ENCODE measurements at regions not wholly inside any gene's neighbourhood (a gene's known extent, or its start where the extent isn't known, plus 50 kb on each side); places are given as distances from the start of the nearest gene placed in this dataset.

DNA sequence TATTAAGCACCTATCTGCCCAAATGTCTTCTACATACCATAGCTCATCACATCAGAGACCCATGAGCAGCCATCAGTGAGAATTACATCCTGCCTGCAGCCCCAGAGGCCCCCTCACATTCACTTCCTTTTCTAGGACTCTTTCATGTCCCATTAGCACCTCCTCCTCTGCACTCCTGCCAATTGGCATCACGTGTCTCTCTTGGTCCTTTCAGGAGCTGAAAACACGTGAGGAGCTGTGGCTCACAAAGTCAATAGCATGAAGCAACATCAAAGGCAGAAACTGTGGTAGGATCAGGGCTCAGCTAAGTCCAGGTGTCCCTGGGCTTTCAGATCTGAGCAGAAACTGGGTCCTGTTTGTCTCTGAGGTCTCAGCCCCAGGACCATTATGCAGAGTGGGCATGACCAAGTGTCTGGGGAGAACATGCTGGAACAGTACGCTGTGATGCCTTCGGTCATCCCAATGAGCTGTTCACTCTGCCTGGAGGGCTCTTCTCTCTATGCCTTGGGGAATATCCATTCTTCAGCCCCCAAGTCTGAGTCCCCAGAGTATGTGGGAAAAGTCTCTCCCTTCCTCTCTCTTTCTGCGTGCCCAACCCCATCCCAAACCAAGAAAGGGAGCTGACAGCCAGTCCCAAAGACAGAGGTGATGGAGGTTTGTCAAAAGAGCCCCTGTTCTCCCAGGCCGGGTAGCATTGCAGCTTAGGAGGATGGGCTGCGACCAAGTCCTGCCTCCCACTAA lies 457.0 kb upstream of the CDH5 start:
- no peak overlapping the region for H4K5ac ChIP-seq (ENCODE audit: insufficient read length, low read depth, low read length)
- H2BK20ac ChIP-seq (ENCODE audit: low read length) = no peak overlapping the region
- H2BK12ac ChIP-seq (ENCODE audit: low read depth, low read length) = no peak overlapping the region
- H2AK5ac ChIP-seq (ENCODE audit: low read depth, low read length) = no peak overlapping the region
- H3K4ac ChIP-seq (replicated peaks; ENCODE audit: insufficient read length, low read depth, low read length) = no peak overlapping the region
- no peak overlapping the region for H2BK15ac ChIP-seq (ENCODE audit: low read length)
- 77% methylated on average over 7 of the region's 7 CpGs; no CpG with 5 or more reads in 1 of the 2 experiments for WGBS, 2 experiments (ENCODE audit: extremely low coverage in 1 of 2, insufficient coverage in 1 of 2, insufficient read length in 1 of 2, insufficient replicate concordance in 2 of 2, low coverage in 1 of 2, low lambda C conversion rate in 2 of 2, missing lambda C conversion rate in 1 of 2)
- H3K9ac ChIP-seq (replicated peaks in 1 of 4; ENCODE audit: extremely low read depth in 1 of 4, low read depth in 3 of 4, low read length in 3 of 4) = no peak overlapping the region
- POLR2A ChIA-PET (ENCODE audit: partially characterized antibody) = no interaction called here
- no peak overlapping the region for H2BK5ac ChIP-seq (ENCODE audit: low read depth, low read length)
- no peak overlapping the region for H3K4me2 ChIP-seq (ENCODE audit: insufficient read depth in 1 of 2, low read depth in 2 of 2, low read length in 2 of 2)
- no peaks in the 10 kb centered on the region for H3K9me3 ChIP-seq (ENCODE audit: insufficient read depth in 2 of 2, low read depth in 1 of 2, low read length in 1 of 2)
- no peak overlapping the region for H4K91ac ChIP-seq (replicated peaks; ENCODE audit: insufficient read length, low read length)
- no peak overlapping the region for H3K14ac ChIP-seq (ENCODE audit: insufficient read length)
- H4K20me1 ChIP-seq (replicated peaks in 1 of 2; ENCODE audit: control insufficient read depth in 1 of 2, insufficient read depth in 2 of 2, low read length in 2 of 2) = no peaks in the 10 kb centered on the region
- H3K27ac ChIP-seq (ENCODE audit: low read depth, low read length) = no peak overlapping the region
- H3K56ac ChIP-seq (replicated peaks; ENCODE audit: insufficient read length, low read depth, low read length) = no peak overlapping the region
- no peak overlapping the region for H4K8ac ChIP-seq (ENCODE audit: extremely low read depth, insufficient read depth, low read length)
- H3K79me2 ChIP-seq (ENCODE audit: control insufficient read depth in 1 of 2, insufficient read depth in 2 of 2, low read length in 2 of 2) = no peaks in the 10 kb centered on the region
- no peak overlapping the region for H3K18ac ChIP-seq (ENCODE audit: extremely low read depth, low read length)
- FAIRE-seq (no peak), DNase-seq (ENCODE audit: low read depth in 1 of 2, low spot score in 2 of 2) (no peak)
- H2BK120ac ChIP-seq (replicated peaks; ENCODE audit: low read depth, low read length) = no peak overlapping the region
- H3K79me1 ChIP-seq (ENCODE audit: low read depth, low read length) = no peaks in the 10 kb centered on the region
- H3K4me3 ChIP-seq (ENCODE audit: extremely low read depth in 1 of 4, insufficient read depth in 2 of 4, low read depth in 3 of 4, low read length in 4 of 4) = no peak overlapping the region
- H3K23ac ChIP-seq (ENCODE audit: insufficient read length) = no peak overlapping the region
- peaks cover 0 to 4% (median 2%) of the 10 kb centered on the region in 4 experiments; a peak in 2 of 7 replicates for H3K4me1 ChIP-seq (replicated peaks in 1 of 4; ENCODE audit: control insufficient read depth in 3 of 4, insufficient read depth in 4 of 4, low read length in 3 of 4)
- H3K23me2 ChIP-seq (ENCODE audit: low read depth, low read length) = no peaks in the 10 kb centered on the region
- H2AFZ ChIP-seq (ENCODE audit: low read length) = no peak overlapping the region
- CTCF ChIA-PET (ENCODE audit: partially characterized antibody) = interaction anchor here (0.6 to 2.2 kb wide), 8 partner anchors 8 to 367 kb away, joined by 3 to 5 read pairs (median 4); no protein-coding TSS in a partner anchor
- H3K27me3 ChIP-seq (replicated peaks in 1 of 4; ENCODE audit: control insufficient read depth in 3 of 4, extremely low read depth in 1 of 4, insufficient read depth in 3 of 4, low read length in 3 of 4) = no peaks in the 10 kb centered on the region
- H3K36me3 ChIP-seq (ENCODE audit: control insufficient read depth in 2 of 4, insufficient read depth in 4 of 4, low read length in 3 of 4) = no peaks in the 10 kb centered on the region; a peak in 1 of 8 replicates
- TF ChIP-seq, protein P1, sequence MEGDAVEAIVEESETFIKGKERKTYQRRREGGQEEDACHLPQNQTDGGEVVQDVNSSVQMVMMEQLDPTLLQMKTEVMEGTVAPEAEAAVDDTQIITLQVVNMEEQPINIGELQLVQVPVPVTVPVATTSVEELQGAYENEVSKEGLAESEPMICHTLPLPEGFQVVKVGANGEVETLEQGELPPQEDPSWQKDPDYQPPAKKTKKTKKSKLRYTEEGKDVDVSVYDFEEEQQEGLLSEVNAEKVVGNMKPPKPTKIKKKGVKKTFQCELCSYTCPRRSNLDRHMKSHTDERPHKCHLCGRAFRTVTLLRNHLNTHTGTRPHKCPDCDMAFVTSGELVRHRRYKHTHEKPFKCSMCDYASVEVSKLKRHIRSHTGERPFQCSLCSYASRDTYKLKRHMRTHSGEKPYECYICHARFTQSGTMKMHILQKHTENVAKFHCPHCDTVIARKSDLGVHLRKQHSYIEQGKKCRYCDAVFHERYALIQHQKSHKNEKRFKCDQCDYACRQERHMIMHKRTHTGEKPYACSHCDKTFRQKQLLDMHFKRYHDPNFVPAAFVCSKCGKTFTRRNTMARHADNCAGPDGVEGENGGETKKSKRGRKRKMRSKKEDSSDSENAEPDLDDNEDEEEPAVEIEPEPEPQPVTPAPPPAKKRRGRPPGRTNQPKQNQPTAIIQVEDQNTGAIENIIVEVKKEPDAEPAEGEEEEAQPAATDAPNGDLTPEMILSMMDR (IDR thresholded peaks at IDR 0.05; ENCODE audit: control extremely low read depth in 1 of 3, insufficient read depth in 1 of 3, low read depth in 1 of 3, low read length in 3 of 3) = no peak
- TF ChIP-seq, protein P2, sequence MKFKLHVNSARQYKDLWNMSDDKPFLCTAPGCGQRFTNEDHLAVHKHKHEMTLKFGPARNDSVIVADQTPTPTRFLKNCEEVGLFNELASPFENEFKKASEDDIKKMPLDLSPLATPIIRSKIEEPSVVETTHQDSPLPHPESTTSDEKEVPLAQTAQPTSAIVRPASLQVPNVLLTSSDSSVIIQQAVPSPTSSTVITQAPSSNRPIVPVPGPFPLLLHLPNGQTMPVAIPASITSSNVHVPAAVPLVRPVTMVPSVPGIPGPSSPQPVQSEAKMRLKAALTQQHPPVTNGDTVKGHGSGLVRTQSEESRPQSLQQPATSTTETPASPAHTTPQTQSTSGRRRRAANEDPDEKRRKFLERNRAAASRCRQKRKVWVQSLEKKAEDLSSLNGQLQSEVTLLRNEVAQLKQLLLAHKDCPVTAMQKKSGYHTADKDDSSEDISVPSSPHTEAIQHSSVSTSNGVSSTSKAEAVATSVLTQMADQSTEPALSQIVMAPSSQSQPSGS (IDR thresholded peaks at IDR 0.05; ENCODE audit: low read length) = no peak
- TF ChIP-seq SP2 (IDR thresholded peaks at IDR 0.05; ENCODE audit: low read length) (no peak), HDAC6 (IDR thresholded peaks at IDR 0.05; ENCODE audit: low read depth, low read length) (no peak), EP300 (IDR thresholded peaks at IDR 0.05; ENCODE audit: borderline replicate concordance in 1 of 2, low read depth in 2 of 2, low read length in 2 of 2) (no peak), JUND (IDR thresholded peaks at IDR 0.05; ENCODE audit: low read length) (no peak), NRF1 (IDR thresholded peaks at IDR 0.05; ENCODE audit: low read depth, low read length) (no peak), NANOG (IDR thresholded peaks at IDR 0.05; ENCODE audit: insufficient read depth, low read depth, low read length, poor library complexity, severe bottlenecking) (no peak)

Measured in H1 (cell line).